K562 (cell line): ENCODE measurements at regions not wholly inside any gene's neighbourhood (a gene's known extent, or its start where the extent isn't known, plus 50 kb on each side); places are given as distances from the start of the nearest gene placed in this dataset.

Experiments
- ADNP ChIP-seq: fragments of 200-800 bp; sonication (Bioruptor generic); IDR thresholded peaks from 2 replicates; pipeline ENCODE4 v1.6.1; 2016; ENCODE audit warnings: missing genetic modification characterization, missing compliant biosample characterization
- CTCF ChIP-seq, 3 experiments: IDR thresholded peaks in 2 of 3; conservative IDR thresholded peaks in 1 of 3; 2 replicates each; pipeline ENCODE4 v1.5.1; 2011 to 2012; ENCODE audit warnings: low read length in 3 of 3, mild to moderate bottlenecking in 3 of 3, control low read depth in 2 of 3, improper control_type of control experiment in 1 of 3, inconsistent platforms in 1 of 3, low read depth in 1 of 3, mixed read lengths in 1 of 3, moderate library complexity in 1 of 3; ENCODE audit not compliant: insufficient read depth in 2 of 3
- EZH2 ChIP-seq: IDR thresholded peaks from 2 replicates; pipeline ENCODE4 v1.6.1; 2012; ENCODE audit warnings: low read depth, mild to moderate bottlenecking, inconsistent platforms, low read length, borderline replicate concordance
- GTF2F1 ChIP-seq: IDR thresholded peaks from 2 replicates; pipeline ENCODE4 v1.6.1; 2011; ENCODE audit warnings: low read depth, low read length, improper control_type of control experiment
- POLR2AphosphoS5 ChIP-seq: IDR thresholded peaks from 2 replicates; pipeline ENCODE4 v1.6.1; 2011; ENCODE audit warnings: mild to moderate bottlenecking, low read depth, low read length, moderate library complexity; ENCODE audit not compliant: control insufficient read depth, insufficient read depth
- SP1 ChIP-seq: sonication (generic); formaldehyde crosslinking; IDR thresholded peaks from 2 replicates; pipeline ENCODE4 v1.8.1; 2022; ENCODE audit warnings: mild to moderate bottlenecking, missing genetic modification reagents
- TAF1 ChIP-seq: IDR thresholded peaks from 2 replicates; pipeline ENCODE4 v1.6.1; 2011; ENCODE audit warnings: mild to moderate bottlenecking, low read length, moderate library complexity; ENCODE audit not compliant: insufficient read depth, control insufficient read depth, severe bottlenecking; ENCODE audit errors: extremely low read depth
- TAF15 ChIP-seq: fragments of 200-400 bp; formaldehyde crosslinking; IDR thresholded peaks from 2 replicates; pipeline ENCODE4 v1.6.1; 2017; ENCODE audit warnings: mild to moderate bottlenecking, low read depth, low read length, moderate library complexity
- TCF7L2 ChIP-seq: fragments of 150-350 bp; IDR thresholded peaks from 2 replicates; pipeline ENCODE4 v1.6.1; 2016; ENCODE audit warnings: low read depth, mild to moderate bottlenecking, low read length, moderate library complexity

- TF ChIP-seq TAF15: no peak
- TF ChIP-seq ADNP: no peak
- no peak for TF ChIP-seq CTCF (IDR thresholded peaks at IDR 0.05 in 2 of 3, conservative IDR thresholded peaks at IDR 0.05 in 1 of 3; ENCODE audit: insufficient read depth in 2 of 3, low read depth in 1 of 3, low read length in 3 of 3)
- TF ChIP-seq GTF2F1: no peak
- no peak for TF ChIP-seq TAF1
- no peak for TF ChIP-seq POLR2AphosphoS5
- TF ChIP-seq TCF7L2: no peak
- TF ChIP-seq EZH2: no peak
- TF ChIP-seq SP1 (CRISPR knock-in tag): no peak
Observed at GRCh38 chr18:2036086-2036485, 535.2 kb downstream of the METTL4 start.
